ENCODE measurements at regions not wholly inside any gene's neighbourhood (a gene's known extent, or its start where the extent isn't known, plus 50 kb on each side); places are given as distances from the start of the nearest gene placed in this dataset.

DNA sequence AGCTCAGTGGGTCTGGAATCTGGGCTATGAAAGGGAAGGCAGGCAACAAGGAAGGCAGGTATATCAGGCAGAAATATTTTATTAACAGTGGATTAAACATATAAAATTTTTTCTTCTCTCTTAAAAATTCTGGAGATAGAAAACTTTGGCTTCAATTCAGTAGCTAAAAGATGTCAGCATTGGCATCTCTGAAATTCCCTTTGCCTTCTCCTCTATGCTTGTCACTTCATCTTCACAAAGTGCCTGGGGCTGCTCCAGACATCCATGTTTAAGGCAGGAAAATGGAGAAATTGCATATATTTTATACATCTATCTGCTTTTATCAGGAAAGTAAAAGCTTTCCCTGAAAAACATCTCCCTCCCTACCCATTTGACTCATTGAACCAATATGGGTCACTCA is 894.1 kb upstream of the API5 start:
- TF ChIP-seq, protein P1, sequence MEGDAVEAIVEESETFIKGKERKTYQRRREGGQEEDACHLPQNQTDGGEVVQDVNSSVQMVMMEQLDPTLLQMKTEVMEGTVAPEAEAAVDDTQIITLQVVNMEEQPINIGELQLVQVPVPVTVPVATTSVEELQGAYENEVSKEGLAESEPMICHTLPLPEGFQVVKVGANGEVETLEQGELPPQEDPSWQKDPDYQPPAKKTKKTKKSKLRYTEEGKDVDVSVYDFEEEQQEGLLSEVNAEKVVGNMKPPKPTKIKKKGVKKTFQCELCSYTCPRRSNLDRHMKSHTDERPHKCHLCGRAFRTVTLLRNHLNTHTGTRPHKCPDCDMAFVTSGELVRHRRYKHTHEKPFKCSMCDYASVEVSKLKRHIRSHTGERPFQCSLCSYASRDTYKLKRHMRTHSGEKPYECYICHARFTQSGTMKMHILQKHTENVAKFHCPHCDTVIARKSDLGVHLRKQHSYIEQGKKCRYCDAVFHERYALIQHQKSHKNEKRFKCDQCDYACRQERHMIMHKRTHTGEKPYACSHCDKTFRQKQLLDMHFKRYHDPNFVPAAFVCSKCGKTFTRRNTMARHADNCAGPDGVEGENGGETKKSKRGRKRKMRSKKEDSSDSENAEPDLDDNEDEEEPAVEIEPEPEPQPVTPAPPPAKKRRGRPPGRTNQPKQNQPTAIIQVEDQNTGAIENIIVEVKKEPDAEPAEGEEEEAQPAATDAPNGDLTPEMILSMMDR (IDR thresholded peaks at IDR 0.05; ENCODE audit: poor library complexity, severe bottlenecking): no peak
- TF ChIP-seq POLR2AphosphoS5 (IDR thresholded peaks at IDR 0.05) (no peak), EP300 (conservative IDR thresholded peaks at IDR 0.05; ENCODE audit: poor library complexity, severe bottlenecking) (no peak), RAD21 (conservative IDR thresholded peaks at IDR 0.05) (no peak), EZH2 (IDR thresholded peaks at IDR 0.05; ENCODE audit: borderline replicate concordance, insufficient read depth, low read length, poor library complexity, severe bottlenecking) (no peak), TAF1 (IDR thresholded peaks at IDR 0.05; ENCODE audit: low read depth) (no peak), SMC3 (conservative IDR thresholded peaks at IDR 0.05; ENCODE audit: poor library complexity) (no peak), MXI1 (conservative IDR thresholded peaks at IDR 0.05; ENCODE audit: poor library complexity, severe bottlenecking) (no peak)
- TF ChIP-seq, protein P2, sequence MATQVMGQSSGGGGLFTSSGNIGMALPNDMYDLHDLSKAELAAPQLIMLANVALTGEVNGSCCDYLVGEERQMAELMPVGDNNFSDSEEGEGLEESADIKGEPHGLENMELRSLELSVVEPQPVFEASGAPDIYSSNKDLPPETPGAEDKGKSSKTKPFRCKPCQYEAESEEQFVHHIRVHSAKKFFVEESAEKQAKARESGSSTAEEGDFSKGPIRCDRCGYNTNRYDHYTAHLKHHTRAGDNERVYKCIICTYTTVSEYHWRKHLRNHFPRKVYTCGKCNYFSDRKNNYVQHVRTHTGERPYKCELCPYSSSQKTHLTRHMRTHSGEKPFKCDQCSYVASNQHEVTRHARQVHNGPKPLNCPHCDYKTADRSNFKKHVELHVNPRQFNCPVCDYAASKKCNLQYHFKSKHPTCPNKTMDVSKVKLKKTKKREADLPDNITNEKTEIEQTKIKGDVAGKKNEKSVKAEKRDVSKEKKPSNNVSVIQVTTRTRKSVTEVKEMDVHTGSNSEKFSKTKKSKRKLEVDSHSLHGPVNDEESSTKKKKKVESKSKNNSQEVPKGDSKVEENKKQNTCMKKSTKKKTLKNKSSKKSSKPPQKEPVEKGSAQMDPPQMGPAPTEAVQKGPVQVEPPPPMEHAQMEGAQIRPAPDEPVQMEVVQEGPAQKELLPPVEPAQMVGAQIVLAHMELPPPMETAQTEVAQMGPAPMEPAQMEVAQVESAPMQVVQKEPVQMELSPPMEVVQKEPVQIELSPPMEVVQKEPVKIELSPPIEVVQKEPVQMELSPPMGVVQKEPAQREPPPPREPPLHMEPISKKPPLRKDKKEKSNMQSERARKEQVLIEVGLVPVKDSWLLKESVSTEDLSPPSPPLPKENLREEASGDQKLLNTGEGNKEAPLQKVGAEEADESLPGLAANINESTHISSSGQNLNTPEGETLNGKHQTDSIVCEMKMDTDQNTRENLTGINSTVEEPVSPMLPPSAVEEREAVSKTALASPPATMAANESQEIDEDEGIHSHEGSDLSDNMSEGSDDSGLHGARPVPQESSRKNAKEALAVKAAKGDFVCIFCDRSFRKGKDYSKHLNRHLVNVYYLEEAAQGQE (IDR thresholded peaks at IDR 0.05; ENCODE audit: borderline replicate concordance): no peak
